A673 (cell line): ENCODE measurements at regions not wholly inside any gene's neighbourhood (a gene's known extent, or its start where the extent isn't known, plus 50 kb on each side); places are given as distances from the start of the nearest gene placed in this dataset.

Source experiments
- EZH2 ChIP-seq: fragments of 200-600 bp; sonication (generic); IDR thresholded peaks from 2 replicates; pipeline ENCODE4 v1.6.1; 2017; ENCODE audit warnings: borderline replicate concordance, low read depth, mild to moderate bottlenecking, mixed read lengths, antibody characterized with exemption, low read length; ENCODE audit not compliant: poor library complexity, severe bottlenecking
- TF ChIP-seq, protein P1 (sequence below): fragments of 300-800, 200-600 bp; sonication (generic); conservative IDR thresholded peaks from 2 replicates; pipeline ENCODE4 v1.5.1; 2017; ENCODE audit warnings: low read depth, mild to moderate bottlenecking, antibody characterized with exemption, low read length, moderate library complexity, mixed read lengths

DNA sequence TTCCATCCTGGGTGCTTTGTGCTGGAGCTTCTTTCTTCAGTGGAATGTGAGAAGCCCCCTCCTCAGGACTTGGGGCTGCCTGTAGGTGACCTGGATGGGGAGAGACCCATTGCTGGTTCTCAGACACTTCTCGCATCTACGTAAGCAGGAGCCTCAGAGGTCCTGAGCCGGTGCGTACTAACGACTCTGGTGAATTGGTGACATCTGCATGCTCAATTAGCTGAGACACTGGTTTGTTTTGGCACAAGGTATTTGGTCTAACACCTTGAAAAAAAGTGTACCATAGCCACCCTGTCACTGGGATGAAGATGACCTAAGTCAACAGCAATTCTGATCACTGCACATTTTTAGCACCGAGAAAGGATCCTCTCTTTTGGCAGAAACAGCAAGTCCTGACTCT lies 57.7 kb downstream of the LRRC30 start:
- TF ChIP-seq, protein P1, sequence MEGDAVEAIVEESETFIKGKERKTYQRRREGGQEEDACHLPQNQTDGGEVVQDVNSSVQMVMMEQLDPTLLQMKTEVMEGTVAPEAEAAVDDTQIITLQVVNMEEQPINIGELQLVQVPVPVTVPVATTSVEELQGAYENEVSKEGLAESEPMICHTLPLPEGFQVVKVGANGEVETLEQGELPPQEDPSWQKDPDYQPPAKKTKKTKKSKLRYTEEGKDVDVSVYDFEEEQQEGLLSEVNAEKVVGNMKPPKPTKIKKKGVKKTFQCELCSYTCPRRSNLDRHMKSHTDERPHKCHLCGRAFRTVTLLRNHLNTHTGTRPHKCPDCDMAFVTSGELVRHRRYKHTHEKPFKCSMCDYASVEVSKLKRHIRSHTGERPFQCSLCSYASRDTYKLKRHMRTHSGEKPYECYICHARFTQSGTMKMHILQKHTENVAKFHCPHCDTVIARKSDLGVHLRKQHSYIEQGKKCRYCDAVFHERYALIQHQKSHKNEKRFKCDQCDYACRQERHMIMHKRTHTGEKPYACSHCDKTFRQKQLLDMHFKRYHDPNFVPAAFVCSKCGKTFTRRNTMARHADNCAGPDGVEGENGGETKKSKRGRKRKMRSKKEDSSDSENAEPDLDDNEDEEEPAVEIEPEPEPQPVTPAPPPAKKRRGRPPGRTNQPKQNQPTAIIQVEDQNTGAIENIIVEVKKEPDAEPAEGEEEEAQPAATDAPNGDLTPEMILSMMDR = no peak
- TF ChIP-seq EZH2 = no peak
